GM12801 (cell line): ENCODE measurements at regions not wholly inside any gene's neighbourhood (a gene's known extent, or its start where the extent isn't known, plus 50 kb on each side); places are given as distances from the start of the nearest gene placed in this dataset.

Experiments used
- TF ChIP-seq, protein P1 (sequence below): IDR thresholded peaks from one replicate; pipeline ENCODE4 v1.5.1; 2011; ENCODE audit warnings: control low read depth; ENCODE audit not compliant: insufficient read length; ENCODE audit errors: extremely low read depth

GRCh38 chr1:182193908-182194550 lies 132.5 kb upstream of the ZNF648 start:
- TF ChIP-seq, protein P1, sequence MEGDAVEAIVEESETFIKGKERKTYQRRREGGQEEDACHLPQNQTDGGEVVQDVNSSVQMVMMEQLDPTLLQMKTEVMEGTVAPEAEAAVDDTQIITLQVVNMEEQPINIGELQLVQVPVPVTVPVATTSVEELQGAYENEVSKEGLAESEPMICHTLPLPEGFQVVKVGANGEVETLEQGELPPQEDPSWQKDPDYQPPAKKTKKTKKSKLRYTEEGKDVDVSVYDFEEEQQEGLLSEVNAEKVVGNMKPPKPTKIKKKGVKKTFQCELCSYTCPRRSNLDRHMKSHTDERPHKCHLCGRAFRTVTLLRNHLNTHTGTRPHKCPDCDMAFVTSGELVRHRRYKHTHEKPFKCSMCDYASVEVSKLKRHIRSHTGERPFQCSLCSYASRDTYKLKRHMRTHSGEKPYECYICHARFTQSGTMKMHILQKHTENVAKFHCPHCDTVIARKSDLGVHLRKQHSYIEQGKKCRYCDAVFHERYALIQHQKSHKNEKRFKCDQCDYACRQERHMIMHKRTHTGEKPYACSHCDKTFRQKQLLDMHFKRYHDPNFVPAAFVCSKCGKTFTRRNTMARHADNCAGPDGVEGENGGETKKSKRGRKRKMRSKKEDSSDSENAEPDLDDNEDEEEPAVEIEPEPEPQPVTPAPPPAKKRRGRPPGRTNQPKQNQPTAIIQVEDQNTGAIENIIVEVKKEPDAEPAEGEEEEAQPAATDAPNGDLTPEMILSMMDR = no peak

DNA sequence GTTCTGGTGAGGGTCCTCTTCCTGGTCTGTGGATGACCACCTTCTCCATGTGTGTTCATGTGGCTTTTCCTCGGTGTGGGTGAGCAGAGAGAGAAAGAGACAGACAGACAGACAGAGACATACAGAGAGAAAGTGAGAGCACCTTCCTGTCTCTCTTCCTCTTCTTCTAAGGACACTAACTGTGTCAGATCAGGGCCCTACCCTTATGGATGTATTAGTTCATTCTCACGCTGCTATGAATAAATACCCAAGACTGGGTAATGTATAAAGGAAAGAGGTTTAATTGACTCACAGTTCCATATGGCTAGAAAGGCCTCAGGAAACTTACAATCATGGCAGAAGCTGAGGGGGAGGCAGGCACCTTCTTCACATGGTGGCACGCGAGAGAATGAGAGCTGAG lies 131.5 kb upstream of the ZNF648 start:
- TF ChIP-seq, protein P1 = no peak

DNA sequence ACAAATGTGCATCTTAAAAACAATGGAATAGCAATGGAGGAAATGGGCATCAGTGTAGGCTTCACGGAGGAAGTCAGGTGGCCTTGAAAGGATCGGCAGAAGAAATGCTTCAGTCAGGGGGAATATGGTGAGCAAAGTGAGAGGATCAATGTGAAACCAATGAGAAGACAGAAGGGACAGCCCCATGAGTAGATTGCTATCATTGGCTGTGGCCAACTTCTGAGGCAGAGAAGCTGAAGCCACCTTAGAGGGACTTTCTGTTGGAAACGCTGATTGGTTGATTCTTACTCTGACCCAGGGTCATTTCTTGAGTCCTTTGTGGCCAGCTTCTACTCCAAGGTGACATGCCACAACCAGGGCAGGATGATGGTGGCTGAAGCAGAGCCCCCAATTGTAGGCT lies 130.7 kb upstream of the ZNF648 start:
- TF ChIP-seq, protein P1 = no peak

DNA sequence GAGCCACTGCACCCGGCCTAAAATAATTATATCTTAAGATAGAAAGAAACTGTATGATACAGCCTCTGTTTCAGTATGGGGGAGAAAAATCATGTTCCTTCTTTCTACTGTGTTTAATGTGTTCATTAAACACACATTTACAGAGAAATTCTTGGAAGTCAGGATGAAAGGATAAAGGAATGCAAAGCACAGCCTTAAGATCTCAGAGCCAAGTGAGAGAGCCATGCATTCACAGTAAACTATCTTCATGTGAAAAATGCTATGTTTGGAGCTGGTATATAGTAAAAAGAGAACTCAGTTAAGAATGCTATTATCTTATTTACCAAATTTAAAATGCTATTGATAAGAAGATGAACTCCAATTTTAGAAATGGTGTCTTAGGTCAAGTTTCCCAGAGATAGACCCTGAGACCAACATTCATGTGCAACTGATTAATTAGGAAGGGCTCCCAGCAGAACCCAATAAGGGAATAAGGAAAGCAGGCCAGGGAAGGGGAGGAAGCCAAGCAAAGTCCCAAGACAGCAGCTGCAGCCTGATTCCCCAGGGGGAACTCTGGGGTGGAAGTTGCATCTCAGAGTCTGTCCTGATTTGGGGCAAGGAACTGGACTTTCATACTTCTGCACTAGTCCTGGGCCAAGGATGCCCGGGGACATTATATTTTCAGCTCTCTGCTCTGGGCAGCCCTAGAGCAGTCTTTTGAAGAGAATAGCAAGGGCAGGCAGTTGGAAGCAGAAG lies 130.0 kb upstream of the ZNF648 start:
- TF ChIP-seq, protein P1 = no peak

- TF ChIP-seq, protein P1 = no peak
These were observed 128.1 kb upstream of the ZNF648 start for GRCh38 chr1:182189535-182190066.

GRCh38 chr1:182186757-182187146 lies 125.2 kb upstream of the ZNF648 start:
- TF ChIP-seq, protein P1 = no peak

- TF ChIP-seq, protein P1 = no peak
These were observed 124.6 kb upstream of the ZNF648 start for GRCh38 chr1:182185842-182186756.
